K562 (cell line): ENCODE measurements at regions not wholly inside any gene's neighbourhood (a gene's known extent, or its start where the extent isn't known, plus 50 kb on each side); places are given as distances from the start of the nearest gene placed in this dataset.

Source experiments
- ATAC-seq: fragments of 200-7000 bp; cut with Tn5 transposase; 3 replicates; pipeline ENCODE4 v1.9.1; 2020; ENCODE audit warnings: moderate library complexity
- BruUV-seq: library from RNA; stranded (reverse); fragments of 400-500 nt; replicated peaks from 2 replicates; lab custom pipeline; 2021; lab: Mats Ljungman, UMichigan
- CTCF ChIA-PET: fragments of 300-600 bp; formaldehyde crosslinking; extraction: SDS; loops from one replicate; lab custom pipeline; 2021; ENCODE audit warnings: low intra/inter-chr PET ratio; lab: Yijun Ruan, JAX
- POLR2A ChIA-PET: fragments of 300-600, 350-650 bp; sonication (Branson Sonifier 250); formaldehyde crosslinking; extraction: SDS; loops from one replicate; lab custom pipeline; 2021; ENCODE audit warnings: antibody characterized with exemption, inconsistent platforms; lab: Yijun Ruan, JAX
- DNase-seq, 4 experiments: peaks; one replicate each; pipeline versions ENCODE4 v3.0.0 to v3.0.0-alpha.2; 2011 to 2018; ENCODE audit warnings: low spot score in 3 of 4, mixed read lengths in 3 of 4; ENCODE audit errors: extremely low read depth in 1 of 4
- FAIRE-seq: peaks from 2 replicates; lab custom pipeline; 2011; peaks lifted over from hg19 to GRCh38; lab: Jason Lieb, UNC
- H2AFZ ChIP-seq: 2 replicates; pipeline ENCODE4 v1.6.0; 2011; ENCODE audit warnings: low read depth, low read length, control low read depth, inconsistent platforms
- H3K27ac ChIP-seq: fragments of 200-600 bp; 3 replicates; pipeline ENCODE4 v1.8.0; 2011; ENCODE audit warnings: low read depth, mild to moderate bottlenecking, control low read depth, inconsistent platforms, low read length, moderate library complexity, mixed read lengths; ENCODE audit errors: extremely low read depth
- H3K27me3 ChIP-seq, 2 experiments: fragments of 300-600 bp in 1 of 2; 2 replicates in 1 of 2; 3 replicates in 1 of 2; pipeline versions ENCODE4 v1.6.0 to v1.8.0; 2011; ENCODE audit warnings: inconsistent platforms in 2 of 2, low read length in 2 of 2, mild to moderate bottlenecking in 1 of 2, mixed read lengths in 1 of 2, moderate library complexity in 1 of 2; ENCODE audit not compliant: control insufficient read depth in 2 of 2, insufficient read depth in 2 of 2
- H3K36me3 ChIP-seq: fragments of 300-600 bp; 3 replicates; pipeline ENCODE4 v1.8.0; 2011; ENCODE audit warnings: mild to moderate bottlenecking, low read length, inconsistent platforms; ENCODE audit not compliant: control insufficient read depth, insufficient read depth
- H3K4me1 ChIP-seq, 2 experiments: fragments of 200-600 bp in 1 of 2; replicated peaks in 1 of 2; 2 replicates in 1 of 2; 3 replicates in 1 of 2; pipeline versions ENCODE4 v1.5.1 to v1.8.0; 2011; ENCODE audit warnings: inconsistent platforms in 2 of 2, low read length in 2 of 2, mild to moderate bottlenecking in 1 of 2, mixed read lengths in 1 of 2, moderate library complexity in 1 of 2; ENCODE audit not compliant: control insufficient read depth in 2 of 2, insufficient read depth in 2 of 2
- H3K4me2 ChIP-seq: 2 replicates; pipeline ENCODE4 v1.6.1; 2011; ENCODE audit warnings: low read length, control low read depth, inconsistent platforms, mixed read lengths; ENCODE audit not compliant: insufficient read depth
- H3K4me3 ChIP-seq: fragments of 200-600 bp; sonication (generic), shearing (Covaris generic); 2 replicates; pipeline ENCODE4 v1.5.1; 2016; ENCODE audit warnings: control low read depth, inconsistent platforms
- H3K79me2 ChIP-seq: fragments of 200-600 bp; 3 replicates; pipeline ENCODE4 v1.8.0; 2011; ENCODE audit warnings: low read length, inconsistent platforms; ENCODE audit not compliant: control insufficient read depth, insufficient read depth
- H3K9ac ChIP-seq, 2 experiments: 2 replicates each; pipeline versions ENCODE4 v1.6.0 to v1.6.1; 2011; ENCODE audit warnings: low read depth in 2 of 2, low read length in 2 of 2, control low read depth in 1 of 2, inconsistent platforms in 1 of 2, mild to moderate bottlenecking in 1 of 2, mixed read lengths in 1 of 2; ENCODE audit not compliant: insufficient read depth in 1 of 2
- H3K9me1 ChIP-seq: one replicate; pipeline ENCODE4 v1.6.0; 2011; ENCODE audit warnings: inconsistent platforms, mild to moderate bottlenecking, low read length, moderate library complexity; ENCODE audit not compliant: control insufficient read depth, insufficient read depth
- H3K9me3 ChIP-seq: replicated peaks from 2 replicates; pipeline ENCODE4 v1.5.1; 2011; ENCODE audit warnings: low read depth, low read length, inconsistent platforms; ENCODE audit not compliant: control insufficient read depth, insufficient read depth
- H4K20me1 ChIP-seq: replicated peaks from 2 replicates; pipeline ENCODE4 v1.6.1; 2011; ENCODE audit warnings: low read length, inconsistent platforms, mixed read lengths; ENCODE audit not compliant: control insufficient read depth, insufficient read depth
- AFF4 ChIP-seq: sonication (generic); formaldehyde crosslinking; IDR thresholded peaks from 2 replicates; pipeline ENCODE4 v1.8.0; 2023; ENCODE audit warnings: mild to moderate bottlenecking, missing genetic modification reagents
- C11orf30 ChIP-seq: fragments of 450-650 bp; IDR thresholded peaks from 2 replicates; pipeline ENCODE4 v1.6.1; 2016; ENCODE audit warnings: low read depth, mild to moderate bottlenecking
- E2F5 ChIP-seq: sonication (generic); formaldehyde crosslinking; IDR thresholded peaks from 2 replicates; pipeline ENCODE4 v1.8.0; 2022; ENCODE audit warnings: mild to moderate bottlenecking, missing genetic modification reagents
- FOXJ3 ChIP-seq: sonication (generic); formaldehyde crosslinking; IDR thresholded peaks from 2 replicates; pipeline ENCODE4 v1.4.0; 2020; ENCODE audit warnings: mild to moderate bottlenecking, missing genetic modification reagents
- HNRNPK ChIP-seq: fragments of 200-400 bp; formaldehyde crosslinking; IDR thresholded peaks from one replicate; pipeline ENCODE4 v1.6.1; 2018; ENCODE audit warnings: mild to moderate bottlenecking, low read depth, low read length; ENCODE audit not compliant: poor library complexity, severe bottlenecking
- IRF9 ChIP-seq: fragments of 450-650 bp; IDR thresholded peaks from 2 replicates; pipeline ENCODE4 v1.6.1; 2016; ENCODE audit warnings: missing biosample characterization, missing genetic modification characterization
- KDM1A ChIP-seq, 2 experiments: fragments of 450-650 bp; IDR thresholded peaks; 2 replicates each; pipeline ENCODE4 v1.6.1; 2016; ENCODE audit warnings: mild to moderate bottlenecking in 2 of 2
- L3MBTL2 ChIP-seq: fragments of 450-650 bp; IDR thresholded peaks from 2 replicates; pipeline ENCODE4 v1.6.1; 2016; ENCODE audit warnings: mild to moderate bottlenecking, moderate library complexity
- MAFG ChIP-seq: fragments of 450-650 bp; conservative IDR thresholded peaks from 2 replicates; pipeline ENCODE4 v1.6.1; 2016; ENCODE audit warnings: missing genetic modification characterization, missing compliant biosample characterization
- MBD2 ChIP-seq: sonication (generic); IDR thresholded peaks from 2 replicates; pipeline ENCODE4 v1.6.1; 2016; ENCODE audit warnings: low read depth, borderline replicate concordance
- PHB ChIP-seq: fragments of 250-450 bp; sonication (Bioruptor Pico); IDR thresholded peaks from 2 replicates; pipeline ENCODE4 v1.5.0; 2021
- TARDBP ChIP-seq: fragments of 450-650 bp; IDR thresholded peaks from 2 replicates; pipeline ENCODE4 v1.6.1; 2016
- ZBTB17 ChIP-seq: fragments of 450-650 bp; formaldehyde crosslinking; IDR thresholded peaks from 2 replicates; pipeline ENCODE4 v1.4.0; 2020; ENCODE audit warnings: mild to moderate bottlenecking
- ZNF785 ChIP-seq: fragments of 250-450 bp; sonication (Bioruptor Pico); IDR thresholded peaks from 2 replicates; pipeline ENCODE4 v1.4.0; 2020; ENCODE audit warnings: mild to moderate bottlenecking
- WGBS: fragments of 100-300 bp; shearing (Covaris generic); methylation state at CpG from one replicate; pipeline ENCODE4 v1.1.6; 2016; ENCODE audit warnings: low coverage, mixed read lengths; ENCODE audit not compliant: insufficient coverage; ENCODE audit errors: missing lambda C conversion rate; 5-methylcytosine and 5-hydroxymethylcytosine counted together
- in situ Hi-C: fragments of 300-500 bp; cut with MboI; formaldehyde crosslinking; loops from 4 replicates; pipeline ENCODE4 v1.15.0; 2018; ENCODE audit warnings: inconsistent platforms, mixed read lengths
- intact Hi-C: fragments of 100-400 bp; cut with micrococcal nuclease; formaldehyde crosslinking; loops from 2 replicates; pipeline ENCODE4 v1.14.2; 2022

GRCh38 chr21:41622201-41622600, 114.2 kb upstream of the TMPRSS2 start:
- peaks cover 3% of the 10 kb centered on the region; the same call in 1 of the 2 replicates for H4K20me1 ChIP-seq
- H3K9ac ChIP-seq, result no peak overlapping the region; a peak in 1 of 4 replicates
- in situ Hi-C loops, result no loop called here
- FAIRE-seq (no peak), ATAC-seq (no peak), DNase-seq (no peak)
- no peak overlapping the region for H3K27ac ChIP-seq
- BruUV-seq, result no TSS peak
- H3K27me3 ChIP-seq, result peaks cover 32 to 63% of the 10 kb centered on the region in 2 experiments
- H3K79me2 ChIP-seq, result no peaks in the 10 kb centered on the region
- 0% methylated on average over 10 of the region's 10 CpGs for WGBS
- intact Hi-C loops, result no loop called here
- no peaks in the 10 kb centered on the region for H3K9me3 ChIP-seq
- no peak overlapping the region for H3K4me2 ChIP-seq
- H3K4me3 ChIP-seq, result no peak overlapping the region
- no peaks in the 10 kb centered on the region for H3K9me1 ChIP-seq
- no peak for TF ChIP-seq IRF9 (tag)
- TF ChIP-seq C11orf30, result no peak
- no peak for TF ChIP-seq ZNF785 (CRISPR knock-in tag)
- no peak for TF ChIP-seq MBD2
- TF ChIP-seq MAFG (tag), result no peak
- no peak for TF ChIP-seq L3MBTL2
- no peak for TF ChIP-seq KDM1A (IDR thresholded peaks at IDR 0.05)
- no peak for TF ChIP-seq TARDBP
- no peak for TF ChIP-seq ZBTB17 (CRISPR knock-in tag)
- TF ChIP-seq PHB (CRISPR knock-in tag), result no peak
- TF ChIP-seq FOXJ3 (CRISPR knock-in tag), result no peak
- TF ChIP-seq AFF4, result no peak
- TF ChIP-seq E2F5 (CRISPR knock-in tag), result no peak
- no peak for TF ChIP-seq HNRNPK
- TF ChIP-seq, all 486 proteins: peak for 0
- CTCF ChIA-PET, result no interaction called here
- POLR2A ChIA-PET, result interaction anchor here (0.6 to 0.7 kb wide), 3 partner anchors 10 to 426 kb away, joined by 3 to 6 read pairs (median 4); no protein-coding TSS in a partner anchor
- Histone ChIP-seq H2AFZ (no peak overlapping the region), H3K4me1 (no peaks in the 10 kb centered on the region), H3K36me3 (no peaks in the 10 kb centered on the region)
